ENCODE measurements at regions not wholly inside any gene's neighbourhood (a gene's known extent, or its start where the extent isn't known, plus 50 kb on each side); places are given as distances from the start of the nearest gene placed in this dataset.

DNA sequence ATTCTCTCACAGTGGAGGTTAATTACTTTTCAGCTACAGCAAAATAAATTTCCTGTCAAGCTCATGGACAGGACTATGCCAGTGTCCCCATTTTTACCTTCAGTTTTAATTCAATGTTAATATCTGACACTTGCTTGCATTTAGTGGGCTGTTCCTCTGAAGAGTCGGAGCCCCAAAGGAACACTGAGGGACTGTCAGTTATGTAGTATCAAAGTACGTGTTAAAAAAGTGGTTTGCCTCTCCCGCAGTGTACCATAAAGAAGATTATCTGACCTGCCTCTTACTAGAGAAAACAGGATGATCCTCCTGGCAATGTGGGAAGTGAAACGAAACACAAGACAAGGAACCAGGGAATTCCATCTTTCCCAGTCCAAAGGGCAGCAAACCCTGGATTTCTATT is 1010.9 kb upstream of the PHF14 start:
- no peaks in the 10 kb centered on the region for H3K27me3 ChIP-seq
- DNase-seq: no peak
- H3K36me3 ChIP-seq: no peaks in the 10 kb centered on the region
- intact Hi-C loops (cut with DNase I): no loop called here
- peaks cover 0 to 4% (median 0%) of the 10 kb centered on the region in 4 donors for H3K9me3 ChIP-seq
- peak in 1 of 4 donors; percentile 36 for TF ChIP-seq POLR2AphosphoS5 (IDR thresholded peaks at IDR 0.05)
- TF ChIP-seq, protein P1, sequence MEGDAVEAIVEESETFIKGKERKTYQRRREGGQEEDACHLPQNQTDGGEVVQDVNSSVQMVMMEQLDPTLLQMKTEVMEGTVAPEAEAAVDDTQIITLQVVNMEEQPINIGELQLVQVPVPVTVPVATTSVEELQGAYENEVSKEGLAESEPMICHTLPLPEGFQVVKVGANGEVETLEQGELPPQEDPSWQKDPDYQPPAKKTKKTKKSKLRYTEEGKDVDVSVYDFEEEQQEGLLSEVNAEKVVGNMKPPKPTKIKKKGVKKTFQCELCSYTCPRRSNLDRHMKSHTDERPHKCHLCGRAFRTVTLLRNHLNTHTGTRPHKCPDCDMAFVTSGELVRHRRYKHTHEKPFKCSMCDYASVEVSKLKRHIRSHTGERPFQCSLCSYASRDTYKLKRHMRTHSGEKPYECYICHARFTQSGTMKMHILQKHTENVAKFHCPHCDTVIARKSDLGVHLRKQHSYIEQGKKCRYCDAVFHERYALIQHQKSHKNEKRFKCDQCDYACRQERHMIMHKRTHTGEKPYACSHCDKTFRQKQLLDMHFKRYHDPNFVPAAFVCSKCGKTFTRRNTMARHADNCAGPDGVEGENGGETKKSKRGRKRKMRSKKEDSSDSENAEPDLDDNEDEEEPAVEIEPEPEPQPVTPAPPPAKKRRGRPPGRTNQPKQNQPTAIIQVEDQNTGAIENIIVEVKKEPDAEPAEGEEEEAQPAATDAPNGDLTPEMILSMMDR (IDR thresholded peaks at IDR 0.05): no peak
- no peak for TF ChIP-seq EP300 (IDR thresholded peaks at IDR 0.05)
- 54 to 56% methylated on average over 4 of the region's 4 CpGs for WGBS, 2 donors
- peaks cover 0 to 29% (median 17%) of the 10 kb centered on the region in 4 donors for H3K4me1 ChIP-seq
- peak overlapping the region in 2 of 4 donors; percentile 9 to 52 for H3K27ac ChIP-seq
- H3K4me3 ChIP-seq: peak overlapping the region in 1 of 4 donors; percentile 7

DNA sequence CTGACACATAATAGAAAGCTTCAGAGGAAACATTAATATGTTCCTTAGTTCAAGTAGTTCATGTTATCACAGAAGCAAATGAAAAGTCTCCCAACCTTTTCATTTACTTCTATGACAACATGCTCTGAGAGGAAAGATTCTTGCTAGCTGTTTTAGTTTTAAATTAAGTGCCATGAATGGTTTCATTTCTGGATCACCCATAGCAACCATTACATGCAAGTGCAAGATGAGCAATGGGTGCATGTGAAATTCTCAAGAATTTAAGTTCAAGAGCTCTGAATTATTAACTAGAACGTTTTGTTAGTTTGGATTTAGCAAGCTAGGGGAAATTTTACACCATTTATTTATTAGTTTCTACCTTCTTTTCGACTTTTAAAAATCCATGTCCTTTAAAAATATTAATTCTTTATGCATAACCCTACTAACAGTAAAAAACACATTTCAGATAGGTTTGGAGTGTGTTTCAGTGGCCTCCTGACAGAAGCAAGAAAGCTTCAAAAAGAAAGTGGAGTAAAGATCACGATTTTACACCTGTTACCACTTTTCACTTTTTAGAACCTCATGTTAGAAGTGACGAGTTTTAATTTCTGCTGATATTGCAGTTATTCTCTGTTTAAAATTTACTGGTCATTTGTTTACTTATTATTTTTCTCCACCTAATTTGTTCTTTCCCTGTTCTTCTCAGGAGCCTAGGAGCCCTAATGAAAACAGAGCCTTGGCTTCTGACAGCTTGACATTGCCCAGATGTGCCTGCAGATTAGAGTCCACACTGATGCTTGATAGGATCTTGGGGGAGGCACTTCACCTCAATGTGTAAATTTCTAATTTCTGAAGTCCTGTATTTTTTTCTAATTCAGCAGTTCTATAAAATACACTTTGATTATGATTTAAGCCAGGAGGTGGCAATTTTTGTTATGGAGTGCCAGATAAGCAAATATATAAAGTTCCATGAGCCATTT is 995.3 kb upstream of the PHF14 start:
- Histone ChIP-seq H3K27me3 (no peaks in the 10 kb centered on the region), H3K4me1 (peaks cover 0 to 47% (median 26%) of the 10 kb centered on the region in 4 donors), H3K9me3 (no peaks in the 10 kb centered on the region), H3K27ac (no peak overlapping the region), H3K4me3 (no peak overlapping the region), H3K36me3 (no peaks in the 10 kb centered on the region)
- TF ChIP-seq POLR2AphosphoS5 (IDR thresholded peaks at IDR 0.05) (peak in 3 of 4 donors; percentile 17 to 74 (median 69)), POLR2A (IDR thresholded peaks at IDR 0.05) (no peak)
- WGBS, 2 donors: 39 to 45% methylated on average over 4 of the region's 4 CpGs
- no peak for DNase-seq
- intact Hi-C loops (cut with DNase I): no loop called here

DNA sequence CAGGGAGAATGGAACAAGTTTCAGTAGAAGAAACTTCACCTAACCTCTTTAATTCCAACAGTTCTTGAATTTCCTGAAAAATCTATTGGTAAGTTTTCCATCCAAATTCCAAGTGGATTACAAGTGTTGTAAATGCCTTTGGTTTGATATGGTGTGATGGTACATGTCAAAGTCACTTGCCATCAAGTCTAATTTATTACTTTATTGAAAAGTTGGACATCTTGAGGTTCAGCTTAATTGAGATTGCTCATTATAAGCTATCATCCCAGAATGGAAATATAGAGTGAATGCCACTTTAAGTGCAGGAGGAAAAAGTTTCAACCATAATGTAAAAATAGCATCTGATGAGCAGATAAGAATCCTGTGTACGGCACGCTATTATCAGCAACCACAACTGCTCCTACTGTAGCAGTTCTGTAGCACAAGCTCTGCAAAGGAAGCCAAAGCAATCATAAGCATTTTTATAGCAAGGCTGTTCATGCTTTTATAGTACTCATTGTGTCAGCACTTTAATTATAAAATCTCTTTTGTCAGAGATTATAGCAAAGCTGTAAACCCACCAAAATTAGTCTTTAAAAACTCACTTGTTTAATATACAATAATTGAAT is 991.8 kb upstream of the PHF14 start:
- H3K36me3 ChIP-seq: no peaks in the 10 kb centered on the region
- H3K4me3 ChIP-seq: no peak overlapping the region
- 13 to 14% methylated on average over 2 of the region's 2 CpGs for WGBS, 2 donors
- H3K9me3 ChIP-seq: peaks cover 0 to under 1% (median 0%) of the 10 kb centered on the region in 4 donors
- no peak overlapping the region for H3K27ac ChIP-seq
- no peak for DNase-seq
- TF ChIP-seq POLR2AphosphoS5 (IDR thresholded peaks at IDR 0.05): no peak
- no peaks in the 10 kb centered on the region for H3K27me3 ChIP-seq
- H3K4me1 ChIP-seq: peaks cover 0 to 28% (median 18%) of the 10 kb centered on the region in 4 donors
- intact Hi-C loops (cut with DNase I): no loop called here

DNA sequence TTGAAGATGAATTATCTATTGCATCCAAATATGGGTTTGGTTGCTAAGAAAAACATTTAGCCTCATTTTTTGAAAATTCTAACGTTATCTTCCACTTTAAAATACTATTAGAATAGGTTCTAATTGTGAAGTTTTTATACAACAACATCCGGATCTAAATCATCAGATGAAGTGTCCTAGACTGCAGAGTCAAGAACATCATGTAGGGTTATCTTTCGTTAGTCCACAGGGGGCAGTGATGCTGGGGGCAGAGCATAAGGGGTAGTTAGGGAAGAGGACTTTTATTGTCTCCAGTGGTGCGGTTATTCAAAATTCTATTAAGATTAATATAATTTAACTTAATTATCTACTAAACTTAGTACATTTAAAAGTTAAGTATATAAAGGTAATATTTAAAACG is 990.6 kb upstream of the PHF14 start:
- H3K27me3 ChIP-seq: no peaks in the 10 kb centered on the region
- intact Hi-C loops (cut with DNase I): no loop called here
- DNase-seq: no peak
- WGBS, 2 donors: 67 to 75% methylated on average over 5 of the region's 5 CpGs
- TF ChIP-seq, protein P1 (IDR thresholded peaks at IDR 0.05): no peak
- TF ChIP-seq POLR2AphosphoS5 (IDR thresholded peaks at IDR 0.05): no peak
- TF ChIP-seq EP300 (IDR thresholded peaks at IDR 0.05): no peak
- no peak for TF ChIP-seq POLR2A (IDR thresholded peaks at IDR 0.05)
- H3K36me3 ChIP-seq: no peaks in the 10 kb centered on the region
- H3K4me1 ChIP-seq: peaks cover 0 to 24% (median 15%) of the 10 kb centered on the region in 4 donors
- H3K9me3 ChIP-seq: peaks cover 0 to 2% (median 0%) of the 10 kb centered on the region in 4 donors
- H3K4me3 ChIP-seq: no peak overlapping the region
- H3K27ac ChIP-seq: no peak overlapping the region

DNA sequence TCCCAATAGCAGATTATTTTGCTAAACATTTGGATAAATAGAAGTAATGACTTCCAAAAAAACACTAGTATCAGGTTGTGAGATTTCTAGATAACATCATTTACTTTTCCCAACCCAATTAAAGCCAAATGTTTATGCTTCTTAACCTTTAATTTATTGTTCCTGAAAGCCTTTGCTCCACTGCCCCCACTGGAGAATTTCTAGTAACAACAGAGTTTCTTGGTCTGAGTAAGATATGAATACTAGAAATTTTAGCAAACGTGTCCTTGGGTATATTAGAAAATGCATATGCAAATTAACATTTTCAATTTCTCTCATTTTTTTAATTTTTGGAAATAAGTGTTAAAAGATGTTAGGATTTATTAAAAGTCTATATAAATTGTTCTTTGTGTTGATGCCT is 958.0 kb upstream of the PHF14 start:
- intact Hi-C loops (cut with DNase I): no loop called here

More for the DNA sequence above, 958.0 kb upstream of the PHF14 start:
- Histone ChIP-seq H3K27ac (no peak overlapping the region), H3K27me3 (no peaks in the 10 kb centered on the region), H3K4me1 (no peaks in the 10 kb centered on the region), H3K9me3 (no peaks in the 10 kb centered on the region), H3K4me3 (no peak overlapping the region), H3K36me3 (no peaks in the 10 kb centered on the region)
- 40 to 61% methylated on average over 1 of the region's 1 CpG for WGBS, 2 donors
- TF ChIP-seq EP300 (IDR thresholded peaks at IDR 0.05): no peak
- TF ChIP-seq POLR2AphosphoS5 (IDR thresholded peaks at IDR 0.05): no peak
- TF ChIP-seq, protein P1 (IDR thresholded peaks at IDR 0.05): no peak
- no peak for TF ChIP-seq POLR2A (IDR thresholded peaks at IDR 0.05)
- no peak for DNase-seq

All from sigmoid colon (tissue), 6 donors.